GM12878 (cell line): ENCODE measurements at regions not wholly inside any gene's neighbourhood (a gene's known extent, or its start where the extent isn't known, plus 50 kb on each side); places are given as distances from the start of the nearest gene placed in this dataset.

ENCODE experiments used
- ATAC-seq: fragments of 200-7000 bp; cut with Tn5 transposase; 3 replicates; pipeline ENCODE4 v1.9.1; 2020; ENCODE audit warnings: mild to moderate bottlenecking, moderate library complexity
- BruUV-seq: library from RNA; stranded (reverse); fragments of 400-500 nt; replicated peaks from 2 replicates; lab custom pipeline; 2021; lab: Mats Ljungman, UMichigan
- CTCF ChIA-PET: fragments of 300-600 bp; sonication (Branson Sonifier 250); formaldehyde crosslinking; extraction: SDS; loops from one replicate; lab custom pipeline; 2021; ENCODE audit warnings: inconsistent platforms; lab: Yijun Ruan, JAX
- POLR2A ChIA-PET: fragments of 350-600 bp; formaldehyde crosslinking; extraction: SDS; loops from one replicate; lab custom pipeline; 2021; ENCODE audit warnings: inconsistent platforms; lab: Charles Lee
- RAD21 ChIA-PET: fragments of 300-600 bp; sonication (Branson Sonifier 250); formaldehyde crosslinking; loops from one replicate; lab custom pipeline; 2023; ENCODE audit warnings: antibody characterized with exemption; ENCODE audit not compliant: unreplicated experiment; lab: Charles Lee
- SMC1A ChIA-PET: fragments of 300-600 bp; sonication (Branson Sonifier 250); formaldehyde crosslinking; loops from one replicate; lab custom pipeline; 2023; ENCODE audit not compliant: unreplicated experiment, uncharacterized antibody; lab: Charles Lee
- DNase-seq: peaks from one replicate; pipeline ENCODE4 v3.0.0-alpha.2; 2011; ENCODE audit warnings: low read depth, low spot score
- FAIRE-seq: peaks from 3 replicates; lab custom pipeline; 2011; peaks lifted over from hg19 to GRCh38; lab: Jason Lieb, UNC
- H2AFZ ChIP-seq: 2 replicates; pipeline ENCODE4 v1.6.0; 2011; ENCODE audit warnings: low read depth, low read length, control low read depth; ENCODE audit not compliant: control insufficient read depth
- H3K27ac ChIP-seq: 2 replicates; pipeline ENCODE4 v1.5.1; 2011; ENCODE audit warnings: control low read depth; ENCODE audit not compliant: control insufficient read depth, insufficient read depth
- H3K27me3 ChIP-seq, 2 experiments: replicated peaks in 1 of 2; 2 replicates each; pipeline versions ENCODE4 v1.6.0 to v1.6.1; 2011; ENCODE audit warnings: low read length in 1 of 2; ENCODE audit not compliant: control insufficient read depth in 2 of 2, insufficient read depth in 2 of 2
- H3K36me3 ChIP-seq, 2 experiments: 2 replicates each; pipeline ENCODE4 v1.5.1; 2011; ENCODE audit warnings: low read length in 1 of 2; ENCODE audit not compliant: control insufficient read depth in 2 of 2, insufficient read depth in 2 of 2
- H3K4me1 ChIP-seq: 2 replicates; pipeline ENCODE4 v1.6.1; 2011; ENCODE audit warnings: mild to moderate bottlenecking, low read length, moderate library complexity, mixed read lengths; ENCODE audit not compliant: control insufficient read depth, insufficient read depth
- H3K4me2 ChIP-seq: 2 replicates; pipeline ENCODE4 v1.6.0; 2011; ENCODE audit warnings: control low read depth; ENCODE audit not compliant: control insufficient read depth, insufficient read depth
- H3K4me3 ChIP-seq: fragments of 200-600 bp; sonication (generic); 2 replicates; pipeline ENCODE4 v1.5.1; 2016
- H3K79me2 ChIP-seq: 2 replicates; pipeline ENCODE4 v1.6.0; 2011; ENCODE audit warnings: low read length; ENCODE audit not compliant: control insufficient read depth, insufficient read depth
- H3K9ac ChIP-seq: 2 replicates; pipeline ENCODE4 v1.8.0; 2011; ENCODE audit warnings: low read length, control low read depth, mixed read lengths; ENCODE audit not compliant: control insufficient read depth, insufficient read depth
- H3K9me3 ChIP-seq: replicated peaks from 3 replicates; pipeline ENCODE4 v1.5.1; 2011; ENCODE audit warnings: mild to moderate bottlenecking, low read length; ENCODE audit not compliant: control insufficient read depth, insufficient read depth
- H4K20me1 ChIP-seq: 2 replicates; pipeline ENCODE4 v1.6.0; 2011; ENCODE audit not compliant: control insufficient read depth, insufficient read depth
- CHD2 ChIP-seq: IDR thresholded peaks from 2 replicates; pipeline ENCODE4 v1.6.1; 2011; ENCODE audit warnings: low read depth, low read length, improper control_type of control experiment, borderline replicate concordance
- HDAC6 ChIP-seq: fragments of 200-600 bp; sonication (generic); IDR thresholded peaks from one replicate; pipeline ENCODE4 v1.8.0; 2017; ENCODE audit warnings: antibody characterized with exemption; ENCODE audit not compliant: unreplicated experiment
- JUNB ChIP-seq: IDR thresholded peaks from 2 replicates; pipeline ENCODE4 v1.6.1; 2016; ENCODE audit warnings: antibody characterized with exemption, mild to moderate bottlenecking
- JUND ChIP-seq: IDR thresholded peaks from 2 replicates; pipeline ENCODE4 v1.6.1; 2012; ENCODE audit warnings: low read depth, mild to moderate bottlenecking, low read length, improper control_type of control experiment, moderate library complexity
- MEF2A ChIP-seq: IDR thresholded peaks from 2 replicates; pipeline ENCODE4 v1.6.1; 2011; ENCODE audit warnings: low read depth, mild to moderate bottlenecking, low read length, moderate library complexity; ENCODE audit not compliant: insufficient read depth
- NFYA ChIP-seq: IDR thresholded peaks from 2 replicates; pipeline ENCODE4 v1.6.1; 2011; ENCODE audit warnings: low read depth, mild to moderate bottlenecking, low read length, improper control_type of control experiment, borderline replicate concordance
- NRF1 ChIP-seq: conservative IDR thresholded peaks from 2 replicates; pipeline ENCODE4 v1.6.1; 2011; ENCODE audit warnings: mild to moderate bottlenecking, low read depth, low read length, improper control_type of control experiment
- POU2F2 ChIP-seq: IDR thresholded peaks from 3 replicates; pipeline ENCODE4 v1.6.1; 2011; ENCODE audit warnings: low read depth, mild to moderate bottlenecking, low read length, borderline replicate concordance
- RAD51 ChIP-seq: fragments of 450-650 bp; IDR thresholded peaks from 2 replicates; pipeline ENCODE4 v1.6.1; 2016; ENCODE audit warnings: moderate library complexity, mild to moderate bottlenecking, inconsistent platforms
- SPI1 ChIP-seq: IDR thresholded peaks from 2 replicates; pipeline ENCODE4 v1.6.1; 2011; ENCODE audit warnings: low read depth, mild to moderate bottlenecking, low read length, moderate library complexity, borderline replicate concordance; ENCODE audit not compliant: insufficient read depth
- YBX1 ChIP-seq: fragments of 450-650 bp; IDR thresholded peaks from 2 replicates; pipeline ENCODE4 v1.6.1; 2016; ENCODE audit warnings: antibody characterized with exemption
- ZNF384 ChIP-seq: IDR thresholded peaks from 2 replicates; pipeline ENCODE4 v1.6.1; 2012; ENCODE audit warnings: low read depth, mild to moderate bottlenecking, low read length, improper control_type of control experiment, borderline replicate concordance
- ZZZ3 ChIP-seq: IDR thresholded peaks from 2 replicates; pipeline ENCODE4 v1.6.1; 2011; ENCODE audit warnings: low read depth; ENCODE audit not compliant: control insufficient read depth, insufficient read length
- in situ Hi-C: fragments of 300-500 bp; cut with MboI; formaldehyde crosslinking; loops from 9 replicates; pipeline ENCODE4 v1.14.3; 2018; ENCODE audit warnings: mixed read lengths
- intact Hi-C: fragments of 100-400 bp; cut with micrococcal nuclease; formaldehyde crosslinking; loops from one replicate; pipeline ENCODE4 v1.14.2; 2022; ENCODE audit not compliant: unreplicated experiment
- TF ChIP-seq, protein P1 (sequence below): IDR thresholded peaks from 2 replicates; pipeline ENCODE4 v1.6.1; 2012; ENCODE audit warnings: improper control_type of control experiment, low read depth, low read length; ENCODE audit not compliant: insufficient replicate concordance
- TF ChIP-seq, protein P2 (sequence below): fragments of 450-650 bp; IDR thresholded peaks from 2 replicates; pipeline ENCODE4 v1.6.1; 2017; ENCODE audit warnings: antibody characterized with exemption, mild to moderate bottlenecking, moderate library complexity
- TF ChIP-seq, protein P3 (sequence below): fragments of 450-650 bp; IDR thresholded peaks from 2 replicates; pipeline ENCODE4 v1.6.1; 2014; ENCODE audit warnings: mild to moderate bottlenecking

DNA sequence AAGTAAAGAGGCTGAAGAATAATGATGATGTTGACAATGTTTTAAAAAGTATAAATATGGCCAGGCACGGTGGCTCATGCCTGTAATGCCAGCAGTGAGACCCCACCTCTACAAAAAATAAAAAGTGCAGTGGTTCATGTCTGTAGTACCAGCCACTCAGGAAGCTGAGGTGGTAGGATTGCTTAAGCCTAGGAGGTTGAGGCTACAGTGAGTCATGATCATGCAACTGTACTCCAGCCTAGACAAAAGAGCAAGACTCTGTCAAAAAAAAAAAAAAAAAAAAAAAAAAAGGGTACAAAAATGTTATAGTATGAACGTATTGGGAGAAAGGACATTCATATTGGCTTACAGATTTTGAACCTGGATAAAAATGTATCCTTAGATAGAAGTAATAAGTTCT lies 543.1 kb upstream of the IRAK1BP1 start (continued):
- no peak for TF ChIP-seq JUNB
- TF ChIP-seq, protein P1, sequence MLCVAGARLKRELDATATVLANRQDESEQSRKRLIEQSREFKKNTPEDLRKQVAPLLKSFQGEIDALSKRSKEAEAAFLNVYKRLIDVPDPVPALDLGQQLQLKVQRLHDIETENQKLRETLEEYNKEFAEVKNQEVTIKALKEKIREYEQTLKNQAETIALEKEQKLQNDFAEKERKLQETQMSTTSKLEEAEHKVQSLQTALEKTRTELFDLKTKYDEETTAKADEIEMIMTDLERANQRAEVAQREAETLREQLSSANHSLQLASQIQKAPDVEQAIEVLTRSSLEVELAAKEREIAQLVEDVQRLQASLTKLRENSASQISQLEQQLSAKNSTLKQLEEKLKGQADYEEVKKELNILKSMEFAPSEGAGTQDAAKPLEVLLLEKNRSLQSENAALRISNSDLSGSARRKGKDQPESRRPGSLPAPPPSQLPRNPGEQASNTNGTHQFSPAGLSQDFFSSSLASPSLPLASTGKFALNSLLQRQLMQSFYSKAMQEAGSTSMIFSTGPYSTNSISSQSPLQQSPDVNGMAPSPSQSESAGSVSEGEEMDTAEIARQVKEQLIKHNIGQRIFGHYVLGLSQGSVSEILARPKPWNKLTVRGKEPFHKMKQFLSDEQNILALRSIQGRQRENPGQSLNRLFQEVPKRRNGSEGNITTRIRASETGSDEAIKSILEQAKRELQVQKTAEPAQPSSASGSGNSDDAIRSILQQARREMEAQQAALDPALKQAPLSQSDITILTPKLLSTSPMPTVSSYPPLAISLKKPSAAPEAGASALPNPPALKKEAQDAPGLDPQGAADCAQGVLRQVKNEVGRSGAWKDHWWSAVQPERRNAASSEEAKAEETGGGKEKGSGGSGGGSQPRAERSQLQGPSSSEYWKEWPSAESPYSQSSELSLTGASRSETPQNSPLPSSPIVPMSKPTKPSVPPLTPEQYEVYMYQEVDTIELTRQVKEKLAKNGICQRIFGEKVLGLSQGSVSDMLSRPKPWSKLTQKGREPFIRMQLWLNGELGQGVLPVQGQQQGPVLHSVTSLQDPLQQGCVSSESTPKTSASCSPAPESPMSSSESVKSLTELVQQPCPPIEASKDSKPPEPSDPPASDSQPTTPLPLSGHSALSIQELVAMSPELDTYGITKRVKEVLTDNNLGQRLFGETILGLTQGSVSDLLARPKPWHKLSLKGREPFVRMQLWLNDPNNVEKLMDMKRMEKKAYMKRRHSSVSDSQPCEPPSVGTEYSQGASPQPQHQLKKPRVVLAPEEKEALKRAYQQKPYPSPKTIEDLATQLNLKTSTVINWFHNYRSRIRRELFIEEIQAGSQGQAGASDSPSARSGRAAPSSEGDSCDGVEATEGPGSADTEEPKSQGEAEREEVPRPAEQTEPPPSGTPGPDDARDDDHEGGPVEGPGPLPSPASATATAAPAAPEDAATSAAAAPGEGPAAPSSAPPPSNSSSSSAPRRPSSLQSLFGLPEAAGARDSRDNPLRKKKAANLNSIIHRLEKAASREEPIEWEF: no peak
- no peak for TF ChIP-seq HDAC6
- TF ChIP-seq NFYA: no peak
- no peak for TF ChIP-seq CHD2
- TF ChIP-seq ZZZ3: no peak
- no peak for TF ChIP-seq ZNF384
- TF ChIP-seq MEF2A: no peak
- TF ChIP-seq POU2F2: no peak
- TF ChIP-seq JUND: no peak

DNA sequence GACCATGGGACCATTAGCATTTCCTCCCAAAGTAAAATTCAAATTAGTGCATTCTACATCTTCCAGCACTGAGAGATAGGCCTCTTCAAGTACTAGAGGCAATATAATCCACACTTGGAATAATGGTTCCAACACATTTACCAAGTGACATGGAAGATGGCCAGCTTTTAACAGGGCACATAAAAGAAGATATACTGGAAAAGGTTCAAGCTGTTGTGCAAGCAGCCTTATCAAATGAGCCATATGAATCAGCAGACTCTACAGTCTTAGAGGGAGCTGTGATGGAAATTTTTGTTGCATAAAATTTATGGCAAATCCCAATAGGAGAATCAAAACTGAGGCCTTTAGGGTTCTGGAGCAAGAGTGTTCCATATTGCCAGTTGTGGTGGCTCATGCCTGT lies 526.6 kb upstream of the IRAK1BP1 start:
- SMC1A ChIA-PET: no interaction called here
- POLR2A ChIA-PET: no interaction called here
- intact Hi-C loops: no loop called here
- no peaks in the 10 kb centered on the region for H3K79me2 ChIP-seq
- no TSS peak for BruUV-seq
- ATAC-seq: no peak
- no peaks in the 10 kb centered on the region for H3K9me3 ChIP-seq
- H2AFZ ChIP-seq: no peak overlapping the region
- H3K27me3 ChIP-seq: no peaks in the 10 kb centered on the region
- no peak overlapping the region for H3K9ac ChIP-seq
- no peaks in the 10 kb centered on the region for H3K36me3 ChIP-seq
- H3K4me1 ChIP-seq: no peaks in the 10 kb centered on the region
- H3K4me2 ChIP-seq: no peak overlapping the region
- no peak overlapping the region for H3K4me3 ChIP-seq
- RAD21 ChIA-PET: no interaction called here
- in situ Hi-C loops: no loop called here
- DNase-seq: no peak
- FAIRE-seq: no peak
- no peaks in the 10 kb centered on the region for H4K20me1 ChIP-seq
- no peak overlapping the region for H3K27ac ChIP-seq
- CTCF ChIA-PET: no interaction called here
- TF ChIP-seq SPI1: no peak
- TF ChIP-seq RAD51: no peak
- TF ChIP-seq, protein P2, sequence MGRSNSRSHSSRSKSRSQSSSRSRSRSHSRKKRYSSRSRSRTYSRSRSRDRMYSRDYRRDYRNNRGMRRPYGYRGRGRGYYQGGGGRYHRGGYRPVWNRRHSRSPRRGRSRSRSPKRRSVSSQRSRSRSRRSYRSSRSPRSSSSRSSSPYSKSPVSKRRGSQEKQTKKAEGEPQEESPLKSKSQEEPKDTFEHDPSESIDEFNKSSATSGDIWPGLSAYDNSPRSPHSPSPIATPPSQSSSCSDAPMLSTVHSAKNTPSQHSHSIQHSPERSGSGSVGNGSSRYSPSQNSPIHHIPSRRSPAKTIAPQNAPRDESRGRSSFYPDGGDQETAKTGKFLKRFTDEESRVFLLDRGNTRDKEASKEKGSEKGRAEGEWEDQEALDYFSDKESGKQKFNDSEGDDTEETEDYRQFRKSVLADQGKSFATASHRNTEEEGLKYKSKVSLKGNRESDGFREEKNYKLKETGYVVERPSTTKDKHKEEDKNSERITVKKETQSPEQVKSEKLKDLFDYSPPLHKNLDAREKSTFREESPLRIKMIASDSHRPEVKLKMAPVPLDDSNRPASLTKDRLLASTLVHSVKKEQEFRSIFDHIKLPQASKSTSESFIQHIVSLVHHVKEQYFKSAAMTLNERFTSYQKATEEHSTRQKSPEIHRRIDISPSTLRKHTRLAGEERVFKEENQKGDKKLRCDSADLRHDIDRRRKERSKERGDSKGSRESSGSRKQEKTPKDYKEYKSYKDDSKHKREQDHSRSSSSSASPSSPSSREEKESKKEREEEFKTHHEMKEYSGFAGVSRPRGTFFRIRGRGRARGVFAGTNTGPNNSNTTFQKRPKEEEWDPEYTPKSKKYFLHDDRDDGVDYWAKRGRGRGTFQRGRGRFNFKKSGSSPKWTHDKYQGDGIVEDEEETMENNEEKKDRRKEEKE: no peak
- TF ChIP-seq, protein P3, sequence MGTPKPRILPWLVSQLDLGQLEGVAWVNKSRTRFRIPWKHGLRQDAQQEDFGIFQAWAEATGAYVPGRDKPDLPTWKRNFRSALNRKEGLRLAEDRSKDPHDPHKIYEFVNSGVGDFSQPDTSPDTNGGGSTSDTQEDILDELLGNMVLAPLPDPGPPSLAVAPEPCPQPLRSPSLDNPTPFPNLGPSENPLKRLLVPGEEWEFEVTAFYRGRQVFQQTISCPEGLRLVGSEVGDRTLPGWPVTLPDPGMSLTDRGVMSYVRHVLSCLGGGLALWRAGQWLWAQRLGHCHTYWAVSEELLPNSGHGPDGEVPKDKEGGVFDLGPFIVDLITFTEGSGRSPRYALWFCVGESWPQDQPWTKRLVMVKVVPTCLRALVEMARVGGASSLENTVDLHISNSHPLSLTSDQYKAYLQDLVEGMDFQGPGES: no peak
- TF ChIP-seq ZZZ3: no peak
- TF ChIP-seq NRF1: no peak
- no peak for TF ChIP-seq YBX1
